Naive B cell (primary cell): ENCODE measurements at regions not wholly inside any gene's neighbourhood (a gene's known extent, or its start where the extent isn't known, plus 50 kb on each side); places are given as distances from the start of the nearest gene placed in this dataset.
A peak's percentile ranks its signal among the peaks of the same experiment; 100 is the strongest.
"Not testable (repeated sequence)": the region's sequence is repeated elsewhere in the genome, so short reads cannot be mapped to it uniquely, and the experiment has no call there.

Experiments
- ATAC-seq, 2 donors: fragments of 150-1000 bp; cut with Tn5 transposase; 2 replicates each; pipeline ENCODE4 v1.10.0; 2021; ENCODE audit warnings: low read depth in 2 of 2, mild to moderate bottlenecking in 2 of 2, moderate library complexity in 2 of 2
- DNase-seq: peaks from one replicate; pipeline ENCODE4 v3.0.0; 2022
- H3K27ac Mint-ChIP-seq, 6 donors: one replicate each; pipeline ENCODE4 v1.8.0; 2020 to 2022; ENCODE audit warnings: mild to moderate bottlenecking in 6 of 6, mixed read lengths in 6 of 6, moderate library complexity in 5 of 6, inconsistent platforms in 2 of 6
- H3K27me3 Mint-ChIP-seq, 3 donors: one replicate each; pipeline ENCODE4 v1.8.0; 2021 to 2022; ENCODE audit warnings: mixed read lengths in 3 of 3, mild to moderate bottlenecking in 1 of 3
- H3K36me3 Mint-ChIP-seq, 2 donors: one replicate each; pipeline ENCODE4 v1.8.0; 2020 to 2022; ENCODE audit warnings: mixed read lengths in 2 of 2, inconsistent platforms in 1 of 2, mild to moderate bottlenecking in 1 of 2
- H3K4me1 Mint-ChIP-seq, 3 donors: one replicate each; pipeline ENCODE4 v1.8.0; 2020 to 2022; ENCODE audit warnings: mixed read lengths in 3 of 3, inconsistent platforms in 1 of 3, mild to moderate bottlenecking in 1 of 3, moderate library complexity in 1 of 3
- H3K4me3 Mint-ChIP-seq, 8 donors: one replicate each; pipeline ENCODE4 v1.8.0; 2020 to 2022; ENCODE audit warnings: mild to moderate bottlenecking in 8 of 8, mixed read lengths in 8 of 8, moderate library complexity in 8 of 8, inconsistent platforms in 2 of 8
- H3K9me3 Mint-ChIP-seq, 7 donors: one replicate each; pipeline ENCODE4 v1.8.0; 2020 to 2022; ENCODE audit warnings: mixed read lengths in 7 of 7, mild to moderate bottlenecking in 5 of 7, inconsistent platforms in 2 of 7, moderate library complexity in 1 of 7

GRCh38 chr16:60945225-60945624, 1091.0 kb downstream of the CDH8 start:
- peaks cover 3 to 7% (median 6%) of the 10 kb centered on the region in 7 donors for H3K9me3 Mint-ChIP-seq
- no peaks in the 10 kb centered on the region for H3K27me3 Mint-ChIP-seq
- H3K4me1 Mint-ChIP-seq = no peaks in the 10 kb centered on the region
- H3K36me3 Mint-ChIP-seq = no peaks in the 10 kb centered on the region
- H3K27ac Mint-ChIP-seq = no peak overlapping the region
- ATAC-seq = no peak
- DNase-seq = no peak
- no peak overlapping the region for H3K4me3 Mint-ChIP-seq

DNA sequence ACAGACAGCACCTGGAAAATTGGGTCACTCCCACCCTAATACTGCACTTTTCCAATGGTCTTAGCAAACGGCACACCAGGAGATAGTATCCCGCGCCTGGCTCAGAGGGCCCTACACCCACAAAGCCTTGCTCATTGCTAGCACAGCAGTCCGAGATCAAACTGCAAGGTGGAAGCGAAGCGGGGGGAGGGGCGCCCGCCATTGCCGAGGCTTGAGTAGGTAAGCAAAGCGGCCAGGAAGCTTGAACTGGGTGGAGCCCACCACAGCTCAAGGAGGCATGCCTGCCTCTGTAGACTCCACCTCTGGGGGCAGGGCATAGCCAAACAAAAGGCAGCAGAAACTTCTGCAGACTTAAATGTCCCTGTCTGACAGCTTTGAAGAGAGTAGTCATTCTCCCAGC, 1100.0 kb downstream of the CDH8 start:
- H3K36me3 Mint-ChIP-seq, H3K4me1 Mint-ChIP-seq, H3K27me3 Mint-ChIP-seq, DNase-seq, ATAC-seq, H3K4me3 Mint-ChIP-seq, H3K27ac Mint-ChIP-seq: not testable (repeated sequence)
- peaks cover 0 to 12% (median 4%) of the 10 kb centered on the region in 7 donors for H3K9me3 Mint-ChIP-seq

DNA sequence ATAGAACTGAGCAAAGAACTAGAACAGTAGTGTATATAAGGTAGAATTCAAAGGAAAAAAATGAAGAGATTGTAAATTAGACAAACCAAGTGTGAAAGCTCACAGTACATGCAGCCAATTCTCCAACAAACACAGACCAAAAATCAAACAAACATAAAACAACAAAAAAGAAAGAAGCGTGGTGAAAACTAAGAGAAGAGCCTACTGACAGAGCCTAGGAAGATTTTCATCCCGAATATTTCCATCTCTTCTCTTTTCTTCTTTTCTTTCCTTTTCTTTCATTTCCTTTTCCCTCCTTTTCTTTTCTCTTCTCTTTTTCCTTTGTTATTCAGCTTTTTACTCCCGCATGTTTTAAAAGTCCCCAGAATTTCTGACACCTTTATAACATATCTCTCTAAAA, 1103.6 kb downstream of the CDH8 start:
- H3K36me3 Mint-ChIP-seq = no peaks in the 10 kb centered on the region

DNA sequence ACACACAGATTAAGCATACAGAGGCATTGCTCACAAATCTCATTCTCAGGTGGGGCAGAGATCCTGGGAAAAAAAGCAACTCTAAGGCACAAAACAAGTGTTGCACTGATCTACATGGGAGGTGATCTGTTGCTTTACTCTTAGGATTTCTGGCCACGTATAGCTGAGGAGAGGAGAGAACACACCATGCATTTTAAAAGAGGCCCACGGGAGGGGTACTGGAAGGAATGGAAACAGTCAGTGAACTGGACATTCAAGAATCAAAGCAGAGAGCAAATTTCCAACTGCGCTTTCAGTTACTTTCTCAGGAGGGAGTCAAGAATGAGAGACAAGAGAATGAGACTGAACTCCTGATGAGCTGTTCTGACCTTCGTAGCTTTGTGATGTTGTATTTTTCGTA, 1105.9 kb downstream of the CDH8 start:
- ATAC-seq = no peak
- peaks cover 0 to 6% (median 2%) of the 10 kb centered on the region in 7 donors for H3K9me3 Mint-ChIP-seq
- H3K4me1 Mint-ChIP-seq = no peaks in the 10 kb centered on the region
- no peak overlapping the region for H3K4me3 Mint-ChIP-seq
- no peak for DNase-seq
- H3K36me3 Mint-ChIP-seq = no peaks in the 10 kb centered on the region
- H3K27me3 Mint-ChIP-seq = no peaks in the 10 kb centered on the region
- H3K27ac Mint-ChIP-seq = peak overlapping the region in 1 of 6 donors; percentile 23

More for the DNA sequence above, 1103.6 kb downstream of the CDH8 start:
- peaks cover 0 to 7% (median 2%) of the 10 kb centered on the region in 7 donors for H3K9me3 Mint-ChIP-seq
- no peaks in the 10 kb centered on the region for H3K4me1 Mint-ChIP-seq
- no peak overlapping the region for H3K4me3 Mint-ChIP-seq
- ATAC-seq (no peak), DNase-seq (no peak)
- no peak overlapping the region for H3K27ac Mint-ChIP-seq
- no peaks in the 10 kb centered on the region for H3K27me3 Mint-ChIP-seq

GRCh38 chr16:60922920-60923319, 1113.3 kb downstream of the CDH8 start:
- H3K27me3 Mint-ChIP-seq = no peaks in the 10 kb centered on the region
- ATAC-seq = no peak
- no peak for DNase-seq
- H3K4me3 Mint-ChIP-seq = no peak overlapping the region
- H3K4me1 Mint-ChIP-seq = no peaks in the 10 kb centered on the region
- H3K9me3 Mint-ChIP-seq = peaks cover 0 to 4% (median 0%) of the 10 kb centered on the region in 7 donors
- H3K36me3 Mint-ChIP-seq = no peaks in the 10 kb centered on the region
- no peak overlapping the region for H3K27ac Mint-ChIP-seq

DNA sequence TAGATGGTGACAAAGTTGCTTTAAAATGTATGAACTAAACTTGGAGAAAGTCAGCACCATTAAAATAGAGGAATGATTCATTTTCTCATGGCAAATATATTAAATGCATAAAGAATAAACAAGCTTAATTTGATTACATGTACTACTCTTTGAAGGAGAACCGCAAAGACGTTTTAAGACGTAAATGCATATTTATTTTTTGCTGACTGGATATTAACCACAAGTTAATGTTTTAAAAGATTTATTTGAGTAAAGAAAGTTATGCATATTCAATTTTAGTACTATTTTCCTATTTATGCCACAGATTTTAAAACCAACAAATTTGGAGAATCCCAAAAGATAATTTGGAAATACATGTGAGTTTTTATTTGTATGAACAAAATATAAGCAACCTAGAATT, 1121.9 kb downstream of the CDH8 start:
- ATAC-seq (no peak), DNase-seq (no peak)
- no peaks in the 10 kb centered on the region for H3K27me3 Mint-ChIP-seq
- H3K27ac Mint-ChIP-seq = no peak overlapping the region
- no peak overlapping the region for H3K4me3 Mint-ChIP-seq
- H3K36me3 Mint-ChIP-seq = no peaks in the 10 kb centered on the region
- peaks cover 0 to 9% (median 3%) of the 10 kb centered on the region in 7 donors for H3K9me3 Mint-ChIP-seq
- no peaks in the 10 kb centered on the region for H3K4me1 Mint-ChIP-seq

GRCh38 chr16:60907645-60908044, 1128.6 kb downstream of the CDH8 start:
- Mint-ChIP-seq H3K27ac (no peak overlapping the region), H3K36me3 (no peaks in the 10 kb centered on the region), H3K4me1 (no peaks in the 10 kb centered on the region), H3K4me3 (no peak overlapping the region), H3K27me3 (no peaks in the 10 kb centered on the region), H3K9me3 (peaks cover 0 to 5% (median 0%) of the 10 kb centered on the region in 7 donors)
- ATAC-seq = no peak
- no peak for DNase-seq

GRCh38 chr16:60905811-60906210, 1130.4 kb downstream of the CDH8 start:
- Mint-ChIP-seq H3K4me1 (no peaks in the 10 kb centered on the region), H3K36me3 (no peaks in the 10 kb centered on the region), H3K27ac (no peak overlapping the region), H3K9me3 (peaks cover 0 to 5% (median 0%) of the 10 kb centered on the region in 7 donors), H3K4me3 (no peak overlapping the region), H3K27me3 (no peaks in the 10 kb centered on the region)
- DNase-seq (no peak), ATAC-seq (no peak)

DNA sequence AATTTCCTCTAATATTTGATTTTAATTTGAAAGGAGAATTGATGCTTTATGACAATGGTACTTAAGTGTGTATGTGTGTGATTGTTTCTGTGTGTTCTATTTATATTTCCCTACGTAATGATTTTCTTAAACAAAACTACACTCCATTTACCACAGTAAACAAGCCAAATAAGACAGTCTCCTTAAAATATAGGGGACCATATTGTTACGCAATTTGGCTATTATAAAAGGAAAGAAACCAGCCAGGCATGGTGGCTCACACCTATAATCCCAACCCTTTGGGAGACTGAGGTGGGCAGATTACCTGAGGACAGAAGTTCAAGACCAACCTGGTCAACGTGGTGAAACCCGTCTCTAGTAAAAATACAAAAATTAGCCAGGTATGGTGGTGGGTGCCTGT, 1134.1 kb downstream of the CDH8 start:
- H3K27ac Mint-ChIP-seq = no peak overlapping the region
- H3K9me3 Mint-ChIP-seq = peaks cover 0 to 5% (median 0%) of the 10 kb centered on the region in 7 donors
- H3K36me3 Mint-ChIP-seq = no peaks in the 10 kb centered on the region
- DNase-seq = no peak
- no peak overlapping the region for H3K4me3 Mint-ChIP-seq
- H3K27me3 Mint-ChIP-seq = no peaks in the 10 kb centered on the region
- no peaks in the 10 kb centered on the region for H3K4me1 Mint-ChIP-seq
- ATAC-seq = no peak

DNA sequence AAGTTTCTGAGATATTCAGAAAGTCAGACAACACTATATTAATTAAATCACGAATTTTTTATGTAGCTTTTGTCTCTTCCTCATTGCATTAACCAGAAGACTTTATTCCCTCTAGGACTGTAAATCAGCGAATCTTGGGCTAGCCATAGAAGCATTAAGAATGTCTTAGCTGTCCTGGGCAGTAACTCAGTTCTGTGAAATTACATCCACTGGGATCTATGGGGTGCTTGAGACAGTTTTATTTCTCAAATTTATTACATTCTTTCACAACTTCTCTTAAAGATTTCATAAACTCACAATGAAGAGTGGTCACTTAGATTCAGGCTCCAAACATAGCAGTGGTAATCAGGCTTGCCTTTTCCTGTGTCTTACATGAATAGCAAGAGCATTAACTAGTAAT, 1153.4 kb downstream of the CDH8 start:
- H3K36me3 Mint-ChIP-seq = no peaks in the 10 kb centered on the region
- no peak for ATAC-seq
- H3K27ac Mint-ChIP-seq = no peak overlapping the region
- H3K4me1 Mint-ChIP-seq = no peaks in the 10 kb centered on the region
- H3K27me3 Mint-ChIP-seq = no peaks in the 10 kb centered on the region
- peaks cover 0 to 18% (median 1%) of the 10 kb centered on the region in 7 donors for H3K9me3 Mint-ChIP-seq
- DNase-seq = no peak
- no peak overlapping the region for H3K4me3 Mint-ChIP-seq

DNA sequence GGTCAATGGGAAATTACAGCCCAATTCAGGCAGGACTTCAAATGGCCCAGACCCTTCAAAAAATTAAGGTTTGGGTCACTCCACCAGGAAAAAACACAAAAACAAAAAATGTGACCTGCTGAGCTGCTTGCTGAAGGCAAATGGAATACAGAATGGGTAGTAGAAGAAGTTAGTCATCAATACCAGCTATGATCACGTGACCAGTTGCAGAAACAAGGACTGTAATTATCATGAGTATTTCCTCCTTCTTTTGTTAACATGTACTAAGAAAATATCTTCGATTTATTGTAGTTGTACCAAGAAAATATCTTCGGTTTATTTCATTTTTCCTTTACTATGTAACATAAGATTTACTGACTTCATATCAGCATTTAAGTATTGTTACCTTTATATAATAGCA, 1183.6 kb downstream of the CDH8 start:
- Mint-ChIP-seq H3K27ac (no peak overlapping the region), H3K27me3 (no peaks in the 10 kb centered on the region), H3K36me3 (no peaks in the 10 kb centered on the region), H3K9me3 (peaks cover 2 to 13% (median 5%) of the 10 kb centered on the region in 7 donors), H3K4me1 (no peaks in the 10 kb centered on the region), H3K4me3 (no peak overlapping the region)
- no peak for DNase-seq
- no peak for ATAC-seq

- ATAC-seq (no peak), DNase-seq (no peak)
- Mint-ChIP-seq H3K9me3 (peaks cover 0 to 5% (median 2%) of the 10 kb centered on the region in 7 donors), H3K27ac (no peak overlapping the region), H3K4me3 (no peak overlapping the region), H3K27me3 (no peaks in the 10 kb centered on the region), H3K36me3 (no peaks in the 10 kb centered on the region), H3K4me1 (no peaks in the 10 kb centered on the region)
These were observed 1214.6 kb downstream of the CDH8 start for GRCh38 chr16:60821661-60822060.

DNA sequence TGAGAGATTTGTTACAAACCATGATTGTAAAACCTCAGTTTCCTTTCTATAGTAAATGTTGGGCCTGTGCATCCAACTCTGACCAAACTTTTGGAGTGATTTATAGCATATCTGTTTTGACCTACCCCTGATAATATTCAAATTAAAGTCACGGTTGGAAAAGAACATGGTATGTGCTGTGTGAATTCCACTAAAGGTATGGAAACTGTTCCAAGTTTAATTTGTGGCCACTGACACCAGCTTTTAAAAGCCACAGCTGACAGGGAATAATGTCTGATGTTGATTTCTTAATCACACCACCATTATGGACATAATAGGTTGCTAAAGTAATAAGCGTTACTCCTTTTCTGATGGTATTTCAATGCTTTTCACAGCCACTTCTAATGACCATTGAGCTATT, 1215.9 kb downstream of the CDH8 start:
- no peaks in the 10 kb centered on the region for H3K4me1 Mint-ChIP-seq
- H3K4me3 Mint-ChIP-seq = no peak overlapping the region
- H3K27ac Mint-ChIP-seq = no peak overlapping the region
- no peaks in the 10 kb centered on the region for H3K27me3 Mint-ChIP-seq
- no peaks in the 10 kb centered on the region for H3K36me3 Mint-ChIP-seq
- ATAC-seq (no peak), DNase-seq (no peak)
- H3K9me3 Mint-ChIP-seq = peaks cover 0 to 5% (median 2%) of the 10 kb centered on the region in 7 donors

GRCh38 chr16:60818465-60818864, 1217.8 kb downstream of the CDH8 start:
- DNase-seq (no peak), ATAC-seq (no peak)
- Mint-ChIP-seq H3K4me1 (no peaks in the 10 kb centered on the region), H3K4me3 (no peak overlapping the region), H3K27ac (no peak overlapping the region), H3K27me3 (no peaks in the 10 kb centered on the region), H3K9me3 (peaks cover 0 to 5% (median 0%) of the 10 kb centered on the region in 7 donors), H3K36me3 (no peaks in the 10 kb centered on the region)

GRCh38 chr16:60816461-60816860, 1219.8 kb downstream of the CDH8 start:
- ATAC-seq (no peak), DNase-seq (no peak)
- no peak overlapping the region for H3K4me3 Mint-ChIP-seq
- no peaks in the 10 kb centered on the region for H3K27me3 Mint-ChIP-seq
- H3K36me3 Mint-ChIP-seq = no peaks in the 10 kb centered on the region
- no peak overlapping the region for H3K27ac Mint-ChIP-seq
- no peaks in the 10 kb centered on the region for H3K4me1 Mint-ChIP-seq
- H3K9me3 Mint-ChIP-seq = peaks cover 0 to 2% (median 0%) of the 10 kb centered on the region in 7 donors
